H9 (cell line): ENCODE measurements at regions not wholly inside any gene's neighbourhood (a gene's known extent, or its start where the extent isn't known, plus 50 kb on each side); places are given as distances from the start of the nearest gene placed in this dataset.

Experiments
- DNase-seq: peaks from one replicate; pipeline ENCODE4 v3.0.0-alpha.2; 2017
- H2AFZ ChIP-seq: one replicate; pipeline ENCODE4 v1.6.1; 2013; ENCODE audit warnings: mild to moderate bottlenecking, low read length, control low read depth, moderate library complexity
- H2AK5ac ChIP-seq: 2 replicates; pipeline ENCODE4 v1.6.1; 2013; ENCODE audit warnings: low read length, control low read depth, mixed read lengths; ENCODE audit not compliant: insufficient read length
- H2BK120ac ChIP-seq: one replicate; pipeline ENCODE4 v1.6.1; 2013; ENCODE audit warnings: low read depth, mild to moderate bottlenecking, low read length, control low read depth, inconsistent platforms; ENCODE audit not compliant: poor library complexity, severe bottlenecking
- H2BK12ac ChIP-seq: 2 replicates; pipeline ENCODE4 v1.6.1; 2013; ENCODE audit warnings: low read length, control low read depth, mixed read lengths, low read depth; ENCODE audit not compliant: insufficient read length
- H2BK15ac ChIP-seq: 2 replicates; pipeline ENCODE4 v1.6.1; 2013; ENCODE audit warnings: low read depth, low read length, control low read depth
- H2BK20ac ChIP-seq: one replicate; pipeline ENCODE4 v1.6.1; 2013; ENCODE audit warnings: low read depth, mild to moderate bottlenecking, low read length, control low read depth, inconsistent platforms; ENCODE audit not compliant: poor library complexity, severe bottlenecking
- H2BK5ac ChIP-seq: 2 replicates; pipeline ENCODE4 v1.6.1; 2013; ENCODE audit warnings: low read length, control low read depth, mixed read lengths; ENCODE audit not compliant: insufficient read length
- H3K14ac ChIP-seq: 2 replicates; pipeline ENCODE4 v1.6.1; 2013; ENCODE audit warnings: low read length, control low read depth; ENCODE audit not compliant: insufficient read depth
- H3K18ac ChIP-seq: 2 replicates; pipeline ENCODE4 v1.6.1; 2013; ENCODE audit warnings: low read depth, mild to moderate bottlenecking, mixed read lengths, low read length, control low read depth; ENCODE audit not compliant: insufficient read length
- H3K23ac ChIP-seq: 2 replicates; pipeline ENCODE4 v1.6.1; 2013; ENCODE audit warnings: low read length, control low read depth, mixed read lengths, low read depth; ENCODE audit not compliant: insufficient read length
- H3K23me2 ChIP-seq: 2 replicates; pipeline ENCODE4 v1.6.1; 2013; ENCODE audit warnings: low read depth, mild to moderate bottlenecking, mixed read lengths, low read length, control low read depth; ENCODE audit not compliant: insufficient read length, poor library complexity, severe bottlenecking
- H3K27ac ChIP-seq: 2 replicates; pipeline ENCODE4 v1.5.1; 2013; ENCODE audit warnings: low read length, control low read depth, mixed read lengths, low read depth; ENCODE audit not compliant: insufficient read length
- H3K27me3 ChIP-seq: 2 replicates; pipeline ENCODE4 v1.6.1; 2013; ENCODE audit warnings: low read length, control low read depth, inconsistent platforms; ENCODE audit not compliant: insufficient read depth
- H3K4ac ChIP-seq: 2 replicates; pipeline ENCODE4 v1.6.1; 2013; ENCODE audit warnings: low read depth, mild to moderate bottlenecking, control low read depth, inconsistent platforms, low read length, moderate library complexity
- H3K4me1 ChIP-seq: 2 replicates; pipeline ENCODE4 v1.6.1; 2013; ENCODE audit warnings: low read length, control low read depth, inconsistent platforms; ENCODE audit not compliant: insufficient read depth
- H3K4me2 ChIP-seq: 2 replicates; pipeline ENCODE4 v1.6.1; 2013; ENCODE audit warnings: low read length, control low read depth, mixed read lengths; ENCODE audit not compliant: insufficient read length, insufficient read depth
- H3K56ac ChIP-seq: 2 replicates; pipeline ENCODE4 v1.6.1; 2013; ENCODE audit warnings: low read depth, mild to moderate bottlenecking, mixed read lengths, low read length, control low read depth; ENCODE audit not compliant: insufficient read length
- H3K79me1 ChIP-seq: 2 replicates; pipeline ENCODE4 v1.6.1; 2013; ENCODE audit warnings: low read depth, mild to moderate bottlenecking, moderate library complexity, low read length, control low read depth, inconsistent platforms; ENCODE audit not compliant: insufficient read depth, poor library complexity, severe bottlenecking
- H3K79me2 ChIP-seq: 2 replicates; pipeline ENCODE4 v1.6.1; 2013; ENCODE audit warnings: low read length, control low read depth, inconsistent platforms; ENCODE audit not compliant: insufficient read depth
- H3K9ac ChIP-seq: 2 replicates; pipeline ENCODE4 v1.6.1; 2013; ENCODE audit warnings: low read length, control low read depth, mixed read lengths; ENCODE audit not compliant: insufficient read length; ENCODE audit errors: extremely low read depth
- H3K9me3 ChIP-seq: one replicate; pipeline ENCODE4 v1.6.1; 2013; ENCODE audit warnings: low read depth, low read length, inconsistent platforms; ENCODE audit not compliant: control insufficient read depth
- H3T11ph ChIP-seq: one replicate; pipeline ENCODE4 v1.6.1; 2013; ENCODE audit warnings: mild to moderate bottlenecking, low read length, control low read depth, inconsistent platforms
- H4K20me1 ChIP-seq: one replicate; pipeline ENCODE4 v1.6.1; 2013; ENCODE audit not compliant: control insufficient read depth, insufficient read length, insufficient read depth
- H4K5ac ChIP-seq: 2 replicates; pipeline ENCODE4 v1.6.1; 2013; ENCODE audit warnings: low read depth, mild to moderate bottlenecking, mixed read lengths, low read length, control low read depth; ENCODE audit not compliant: insufficient read length
- H4K8ac ChIP-seq: replicated peaks from 2 replicates; pipeline ENCODE4 v1.6.1; 2013; ENCODE audit warnings: low read length, control low read depth, mixed read lengths, low read depth; ENCODE audit not compliant: insufficient read length
- H4K91ac ChIP-seq: 2 replicates; pipeline ENCODE4 v1.6.1; 2013; ENCODE audit warnings: low read depth, mild to moderate bottlenecking, moderate library complexity, mixed read lengths, low read length, control low read depth; ENCODE audit not compliant: insufficient read length
- H3K27ac Mint-ChIP-seq, 3 experiments: 2 replicates in 2 of 3; 3 replicates in 1 of 3; pipeline ENCODE4 v1.8.0; 2020 to 2021; ENCODE audit warnings: mixed read lengths in 3 of 3, mild to moderate bottlenecking in 1 of 3, moderate library complexity in 1 of 3
- H3K27me3 Mint-ChIP-seq: 2 replicates; pipeline ENCODE4 v1.8.0; 2021; ENCODE audit warnings: low read depth, mild to moderate bottlenecking, moderate library complexity, mixed read lengths
- H3K36me3 Mint-ChIP-seq, 3 experiments: 2 replicates in 2 of 3; 3 replicates in 1 of 3; pipeline ENCODE4 v1.8.0; 2020 to 2021; ENCODE audit warnings: low read depth in 3 of 3, mixed read lengths in 3 of 3; ENCODE audit not compliant: insufficient read depth in 1 of 3
- H3K4me1 Mint-ChIP-seq, 2 experiments: 2 replicates each; pipeline ENCODE4 v1.8.0; 2020; ENCODE audit warnings: mixed read lengths in 2 of 2
- H3K4me3 Mint-ChIP-seq, 2 experiments: 2 replicates in 1 of 2; 3 replicates in 1 of 2; pipeline ENCODE4 v1.8.0; 2020 to 2021; ENCODE audit warnings: mild to moderate bottlenecking in 2 of 2, mixed read lengths in 2 of 2, moderate library complexity in 1 of 2
- H3K9me3 Mint-ChIP-seq, 2 experiments: 2 replicates in 1 of 2; 3 replicates in 1 of 2; pipeline ENCODE4 v1.8.0; 2020; ENCODE audit warnings: mild to moderate bottlenecking in 2 of 2, mixed read lengths in 2 of 2, moderate library complexity in 1 of 2
- WGBS: extraction: QIAGEN DNeasy Blood & Tissue Kit; methylation state at CpG from one replicate; pipeline ENCODE4 v1.1.7; 2013; ENCODE audit warnings: missing lambda C conversion rate, low lambda C conversion rate, mixed read lengths; ENCODE audit not compliant: insufficient read length; ENCODE audit errors: extremely low coverage; 5-methylcytosine and 5-hydroxymethylcytosine counted together
- TF ChIP-seq, protein P1 (sequence below): fragments of 200-600 bp; sonication (generic); conservative IDR thresholded peaks from 3 replicates; pipeline ENCODE4 v1.8.0; 2021; ENCODE audit warnings: antibody characterized with exemption, mild to moderate bottlenecking

DNA sequence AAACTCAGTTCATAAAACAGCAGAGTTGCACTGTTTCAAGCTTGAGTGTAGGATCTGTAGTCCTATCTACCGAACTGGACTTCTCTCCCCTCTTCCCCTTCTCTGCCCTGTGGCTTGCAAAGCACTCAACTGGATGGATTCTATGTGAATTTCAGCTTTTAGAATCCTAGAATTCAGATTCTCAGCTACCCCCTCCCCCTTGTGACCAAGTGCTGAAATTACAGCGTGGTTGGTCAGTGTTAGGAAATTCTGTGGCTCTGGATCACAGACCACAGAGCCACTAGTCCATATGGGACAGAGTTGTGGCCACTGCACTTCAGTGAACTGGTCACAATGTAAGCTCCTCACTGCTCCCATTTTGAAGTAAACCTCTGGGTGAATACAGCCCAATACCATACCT is 64.6 kb upstream of the TRPC5 start:
- H3K36me3 Mint-ChIP-seq, result no peaks in the 10 kb centered on the region
- Histone ChIP-seq H3K23me2 (no peaks in the 10 kb centered on the region), H3K23ac (no peak overlapping the region), H4K91ac (no peak overlapping the region), H2BK5ac (no peak overlapping the region), H2AK5ac (no peak overlapping the region), H3K27ac (no peak overlapping the region), H4K5ac (no peak overlapping the region), H3K4ac (no peak overlapping the region), H3K9ac (no peak overlapping the region), H3K79me1 (no peaks in the 10 kb centered on the region), H2BK20ac (no peak overlapping the region), H3K4me2 (no peak overlapping the region), H3K4me1 (no peaks in the 10 kb centered on the region; the same call in none of the 2 replicates), H2BK15ac (no peak overlapping the region), H2BK120ac (no peak overlapping the region), H3K14ac (no peak overlapping the region), H3K27me3 (no peaks in the 10 kb centered on the region), H2AFZ (no peak overlapping the region), H4K8ac (no peak overlapping the region), H3K56ac (no peak overlapping the region), H3K9me3 (no peaks in the 10 kb centered on the region), H3K79me2 (no peaks in the 10 kb centered on the region), H3T11ph (no peak overlapping the region), H3K18ac (no peak overlapping the region), H4K20me1 (no peaks in the 10 kb centered on the region), H2BK12ac (no peak overlapping the region)
- H3K4me1 Mint-ChIP-seq, result peaks cover 6% of the 10 kb centered on the region in 2 experiments
- no peak overlapping the region for H3K27ac Mint-ChIP-seq
- H3K4me3 Mint-ChIP-seq, result no peak overlapping the region
- no peaks in the 10 kb centered on the region for H3K27me3 Mint-ChIP-seq
- H3K9me3 Mint-ChIP-seq, result no peaks in the 10 kb centered on the region
- peak; percentile 50 for DNase-seq
- TF ChIP-seq, protein P1, sequence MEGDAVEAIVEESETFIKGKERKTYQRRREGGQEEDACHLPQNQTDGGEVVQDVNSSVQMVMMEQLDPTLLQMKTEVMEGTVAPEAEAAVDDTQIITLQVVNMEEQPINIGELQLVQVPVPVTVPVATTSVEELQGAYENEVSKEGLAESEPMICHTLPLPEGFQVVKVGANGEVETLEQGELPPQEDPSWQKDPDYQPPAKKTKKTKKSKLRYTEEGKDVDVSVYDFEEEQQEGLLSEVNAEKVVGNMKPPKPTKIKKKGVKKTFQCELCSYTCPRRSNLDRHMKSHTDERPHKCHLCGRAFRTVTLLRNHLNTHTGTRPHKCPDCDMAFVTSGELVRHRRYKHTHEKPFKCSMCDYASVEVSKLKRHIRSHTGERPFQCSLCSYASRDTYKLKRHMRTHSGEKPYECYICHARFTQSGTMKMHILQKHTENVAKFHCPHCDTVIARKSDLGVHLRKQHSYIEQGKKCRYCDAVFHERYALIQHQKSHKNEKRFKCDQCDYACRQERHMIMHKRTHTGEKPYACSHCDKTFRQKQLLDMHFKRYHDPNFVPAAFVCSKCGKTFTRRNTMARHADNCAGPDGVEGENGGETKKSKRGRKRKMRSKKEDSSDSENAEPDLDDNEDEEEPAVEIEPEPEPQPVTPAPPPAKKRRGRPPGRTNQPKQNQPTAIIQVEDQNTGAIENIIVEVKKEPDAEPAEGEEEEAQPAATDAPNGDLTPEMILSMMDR, result peak; percentile 74
- WGBS, result no CpG with 5 or more reads among the region's 2 CpGs
